NCI-H1048 (cell line): ENCODE measurements at regions not wholly inside any gene's neighbourhood (a gene's known extent, or its start where the extent isn't known, plus 50 kb on each side); places are given as distances from the start of the nearest gene placed in this dataset.

Experiments
- DNase-seq: peaks from one replicate; lab custom pipeline; 2025; lab: John Stamatoyannopoulos, UW

- no peak for DNase-seq
These were observed 200.0 kb downstream of the HIBADH start for GRCh38 chr7:27462575-27463270.

- DNase-seq = no peak
These were observed 197.7 kb downstream of the HIBADH start for GRCh38 chr7:27464970-27465369.

GRCh38 chr7:27466703-27467102 is 196.0 kb downstream of the HIBADH start:
- DNase-seq = no peak

- DNase-seq = no peak
These were observed 190.6 kb downstream of the HIBADH start for GRCh38 chr7:27472043-27472442.
